HepG2 (cell line): ENCODE measurements at regions not wholly inside any gene's neighbourhood (a gene's known extent, or its start where the extent isn't known, plus 50 kb on each side); places are given as distances from the start of the nearest gene placed in this dataset.

Experiments used
- AGO2 ChIP-seq: fragments of 200-400 bp; formaldehyde crosslinking; optimal IDR thresholded peaks from 2 replicates; pipeline ENCODE3; 2017; ENCODE audit warnings: mild to moderate bottlenecking, low read depth, low read length, moderate library complexity
- CHCHD3 ChIP-seq: sonication (generic); formaldehyde crosslinking; IDR thresholded peaks from 2 replicates; pipeline ENCODE4 v1.8.0; 2022; ENCODE audit warnings: mild to moderate bottlenecking, missing genetic modification reagents, moderate library complexity
- MBD4 ChIP-seq: IDR thresholded peaks from 2 replicates; pipeline ENCODE4 v1.6.1; 2012; ENCODE audit warnings: low read length, inconsistent platforms, borderline replicate concordance
- PAX8 ChIP-seq: sonication (generic); formaldehyde crosslinking; IDR thresholded peaks from 2 replicates; pipeline ENCODE4 v1.8.0; 2022; ENCODE audit warnings: mild to moderate bottlenecking, missing genetic modification reagents, borderline replicate concordance
- POLR2AphosphoS5 ChIP-seq: IDR thresholded peaks from 2 replicates; pipeline ENCODE4 v1.6.1; 2012; ENCODE audit warnings: low read depth, low read length
- SALL2 ChIP-seq: sonication (generic); formaldehyde crosslinking; IDR thresholded peaks from 2 replicates; pipeline ENCODE4 v1.8.1; 2023; ENCODE audit warnings: mild to moderate bottlenecking, missing genetic modification reagents, inconsistent platforms
- STAG1 ChIP-seq: sonication (generic); formaldehyde crosslinking; IDR thresholded peaks from 2 replicates; pipeline ENCODE4 v1.4.0; 2020; ENCODE audit warnings: missing genetic modification reagents
- ZBTB20 ChIP-seq: sonication (generic); formaldehyde crosslinking; IDR thresholded peaks from 2 replicates; pipeline ENCODE4 v1.8.1; 2023; ENCODE audit warnings: missing genetic modification reagents, low read depth, mild to moderate bottlenecking, borderline replicate concordance
- TF ChIP-seq, protein P1 (sequence below): sonication (generic); formaldehyde crosslinking; conservative IDR thresholded peaks from 2 replicates; pipeline ENCODE4 v1.8.1; 2023; ENCODE audit warnings: missing genetic modification reagents
- TF ChIP-seq, protein P2 (sequence below): sonication (generic); formaldehyde crosslinking; IDR thresholded peaks from 2 replicates; pipeline ENCODE4 v1.4.0; 2020; ENCODE audit warnings: missing genetic modification reagents
- TF ChIP-seq, protein P3 (sequence below): IDR thresholded peaks from 2 replicates; pipeline ENCODE4 v1.6.1; 2012; ENCODE audit warnings: inconsistent platforms

- no peak for TF ChIP-seq PAX8 (CRISPR knock-in tag)
- no peak for TF ChIP-seq SALL2 (CRISPR knock-in tag)
- TF ChIP-seq, protein P1, sequence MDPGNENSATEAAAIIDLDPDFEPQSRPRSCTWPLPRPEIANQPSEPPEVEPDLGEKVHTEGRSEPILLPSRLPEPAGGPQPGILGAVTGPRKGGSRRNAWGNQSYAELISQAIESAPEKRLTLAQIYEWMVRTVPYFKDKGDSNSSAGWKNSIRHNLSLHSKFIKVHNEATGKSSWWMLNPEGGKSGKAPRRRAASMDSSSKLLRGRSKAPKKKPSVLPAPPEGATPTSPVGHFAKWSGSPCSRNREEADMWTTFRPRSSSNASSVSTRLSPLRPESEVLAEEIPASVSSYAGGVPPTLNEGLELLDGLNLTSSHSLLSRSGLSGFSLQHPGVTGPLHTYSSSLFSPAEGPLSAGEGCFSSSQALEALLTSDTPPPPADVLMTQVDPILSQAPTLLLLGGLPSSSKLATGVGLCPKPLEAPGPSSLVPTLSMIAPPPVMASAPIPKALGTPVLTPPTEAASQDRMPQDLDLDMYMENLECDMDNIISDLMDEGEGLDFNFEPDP (CRISPR knock-in tag) = no peak
- no peak for TF ChIP-seq STAG1 (CRISPR knock-in tag)
- no peak for TF ChIP-seq MBD4
- TF ChIP-seq POLR2AphosphoS5 = no peak
- TF ChIP-seq CHCHD3 (CRISPR knock-in tag) = no peak
- no peak for TF ChIP-seq AGO2
- TF ChIP-seq, protein P2, sequence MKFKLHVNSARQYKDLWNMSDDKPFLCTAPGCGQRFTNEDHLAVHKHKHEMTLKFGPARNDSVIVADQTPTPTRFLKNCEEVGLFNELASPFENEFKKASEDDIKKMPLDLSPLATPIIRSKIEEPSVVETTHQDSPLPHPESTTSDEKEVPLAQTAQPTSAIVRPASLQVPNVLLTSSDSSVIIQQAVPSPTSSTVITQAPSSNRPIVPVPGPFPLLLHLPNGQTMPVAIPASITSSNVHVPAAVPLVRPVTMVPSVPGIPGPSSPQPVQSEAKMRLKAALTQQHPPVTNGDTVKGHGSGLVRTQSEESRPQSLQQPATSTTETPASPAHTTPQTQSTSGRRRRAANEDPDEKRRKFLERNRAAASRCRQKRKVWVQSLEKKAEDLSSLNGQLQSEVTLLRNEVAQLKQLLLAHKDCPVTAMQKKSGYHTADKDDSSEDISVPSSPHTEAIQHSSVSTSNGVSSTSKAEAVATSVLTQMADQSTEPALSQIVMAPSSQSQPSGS (CRISPR knock-in tag) = no peak
- no peak for TF ChIP-seq ZBTB20 (CRISPR knock-in tag)
- TF ChIP-seq, protein P3, sequence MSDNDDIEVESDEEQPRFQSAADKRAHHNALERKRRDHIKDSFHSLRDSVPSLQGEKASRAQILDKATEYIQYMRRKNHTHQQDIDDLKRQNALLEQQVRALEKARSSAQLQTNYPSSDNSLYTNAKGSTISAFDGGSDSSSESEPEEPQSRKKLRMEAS = no peak
Observed at GRCh38 chr17:5758651-5759050, 174.3 kb upstream of the NLRP1 start.
